MV-4-11 (cell line): ENCODE measurements at regions not wholly inside any gene's neighbourhood (a gene's known extent, or its start where the extent isn't known, plus 50 kb on each side); places are given as distances from the start of the nearest gene placed in this dataset.
"Not testable (repeated sequence)": the region's sequence is repeated elsewhere in the genome, so short reads cannot be mapped to it uniquely, and the experiment has no call there.

ENCODE experiments used
- DNase-seq: peaks from one replicate; lab custom pipeline; 2025; lab: John Stamatoyannopoulos, UW

DNA sequence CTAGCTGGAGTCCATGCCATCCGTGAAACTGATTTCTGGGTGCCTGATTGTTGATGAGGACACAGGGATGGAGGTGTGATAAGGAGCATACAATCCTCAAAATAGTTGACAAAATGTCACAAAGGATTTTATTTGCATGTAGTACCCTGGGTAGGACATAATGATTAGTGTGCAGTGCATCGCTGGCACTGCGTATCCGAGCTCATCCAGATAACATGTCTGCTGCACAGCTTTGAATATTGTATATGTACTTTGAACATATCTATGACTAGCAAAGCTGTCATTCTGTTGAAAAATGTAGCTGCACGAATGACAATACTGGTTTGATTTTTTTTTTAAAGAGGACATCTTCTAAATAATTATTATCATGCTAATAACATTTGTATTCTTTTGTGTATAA is 529.7 kb upstream of the FANCL start:
- no peak for DNase-seq

DNA sequence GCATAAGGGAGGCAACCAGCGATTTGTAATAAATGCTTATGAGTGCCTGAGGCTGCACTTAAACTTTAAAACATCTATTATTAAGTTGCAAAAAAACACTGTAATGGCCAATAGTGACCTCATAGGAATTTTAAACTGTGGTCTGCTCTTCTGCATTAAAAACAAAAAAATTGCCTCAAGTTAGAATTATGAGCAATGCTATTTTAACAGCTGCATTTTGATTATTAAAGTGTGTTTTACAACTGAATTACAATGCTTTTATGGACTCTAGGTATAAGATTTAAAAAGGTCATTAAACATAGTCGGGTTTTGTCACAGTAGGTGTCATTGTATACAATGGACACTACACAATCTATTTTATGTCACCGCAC is 528.7 kb upstream of the FANCL start:
- no peak for DNase-seq

DNA sequence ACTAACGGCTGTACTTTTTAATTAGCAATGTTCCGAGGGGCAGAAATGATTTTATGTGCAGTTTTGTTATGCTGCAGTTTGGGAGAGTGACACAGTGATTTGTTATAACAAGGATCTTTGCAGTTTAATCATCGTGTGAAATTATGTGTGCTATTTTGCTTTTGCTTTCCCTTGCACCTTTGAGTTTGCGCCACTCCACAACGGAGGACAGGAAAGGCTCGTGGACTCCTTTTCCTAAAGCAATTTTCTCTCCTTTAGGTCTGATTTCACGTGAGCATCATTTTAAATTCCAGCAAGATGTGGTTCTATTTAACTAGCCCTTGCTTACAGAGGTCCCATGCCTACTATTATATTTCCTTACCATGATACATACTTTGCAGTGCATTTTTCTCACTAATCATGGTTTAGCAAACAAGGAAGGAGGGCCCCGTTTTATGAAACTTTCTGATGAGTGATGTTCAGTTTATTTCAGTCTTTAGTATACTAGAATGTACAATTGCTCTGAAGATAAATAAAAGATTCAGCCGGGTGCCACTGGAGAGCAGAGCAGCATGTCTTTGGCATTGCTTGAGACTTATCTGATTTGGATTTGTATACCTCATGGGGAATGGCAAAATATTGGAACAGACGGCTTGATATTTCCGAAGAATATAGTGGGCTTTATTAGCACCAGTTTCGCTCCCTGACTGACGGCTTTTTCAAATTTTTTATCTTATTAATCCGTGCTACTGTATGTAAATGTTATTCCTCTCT is 528.2 kb upstream of the FANCL start:
- DNase-seq: no peak

DNA sequence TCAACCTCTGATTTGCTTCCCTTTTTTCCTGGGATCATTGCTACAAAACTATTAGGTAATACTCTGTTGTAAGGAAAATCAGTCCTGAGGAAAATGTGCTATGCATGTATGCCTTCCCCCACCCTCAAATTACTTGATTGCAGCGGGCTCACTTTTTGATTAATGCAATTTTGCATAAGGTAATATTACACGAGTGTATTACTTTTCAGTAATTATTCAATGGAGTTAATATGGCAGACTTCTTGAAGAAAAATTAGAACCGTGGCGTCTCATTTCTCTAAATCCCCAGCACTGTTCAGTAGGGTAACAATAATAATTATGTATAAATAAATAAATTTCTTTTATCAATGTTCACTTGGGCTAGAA is 527.6 kb upstream of the FANCL start:
- no peak for DNase-seq

DNA sequence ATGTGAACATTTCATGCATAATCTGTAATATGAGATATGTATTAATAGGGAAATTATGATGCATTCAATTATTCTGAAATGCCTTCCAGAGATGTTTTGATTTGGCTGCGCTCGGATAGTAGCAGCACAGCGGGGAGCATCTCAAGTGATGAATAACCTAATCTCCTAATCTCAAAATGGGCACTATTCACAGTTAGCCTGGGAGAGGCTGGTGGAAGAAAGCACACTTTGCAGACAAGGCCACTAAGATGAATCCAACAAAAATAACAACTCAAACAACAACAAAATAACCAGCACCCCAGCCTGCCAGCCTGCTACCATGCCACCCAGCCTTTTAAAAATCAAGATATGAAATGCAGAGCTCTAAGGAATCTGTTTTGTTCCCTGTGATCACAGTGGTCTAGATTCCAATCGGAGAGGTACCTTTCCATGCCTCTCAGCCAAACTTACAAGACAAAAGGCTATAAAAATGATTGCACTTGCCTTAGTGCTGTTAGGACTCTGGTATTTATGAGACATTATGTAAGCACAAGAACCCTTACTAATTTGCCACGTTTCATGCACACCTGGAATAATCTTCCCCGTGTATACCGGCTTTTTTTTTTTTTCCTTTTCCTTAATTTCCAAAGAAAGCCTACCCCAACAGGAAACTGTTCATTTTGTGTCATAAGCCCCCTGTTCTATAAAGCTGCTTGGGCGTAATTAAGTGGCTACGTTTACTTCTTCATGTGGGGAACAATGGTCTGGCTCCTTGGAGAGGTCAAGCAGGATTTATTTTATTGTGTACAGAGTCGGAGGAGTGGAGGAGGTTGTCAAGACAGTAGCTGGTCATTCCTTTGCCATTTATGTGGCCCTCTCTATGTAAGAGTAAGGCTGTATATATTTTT is 526.9 kb upstream of the FANCL start:
- DNase-seq: no peak

DNA sequence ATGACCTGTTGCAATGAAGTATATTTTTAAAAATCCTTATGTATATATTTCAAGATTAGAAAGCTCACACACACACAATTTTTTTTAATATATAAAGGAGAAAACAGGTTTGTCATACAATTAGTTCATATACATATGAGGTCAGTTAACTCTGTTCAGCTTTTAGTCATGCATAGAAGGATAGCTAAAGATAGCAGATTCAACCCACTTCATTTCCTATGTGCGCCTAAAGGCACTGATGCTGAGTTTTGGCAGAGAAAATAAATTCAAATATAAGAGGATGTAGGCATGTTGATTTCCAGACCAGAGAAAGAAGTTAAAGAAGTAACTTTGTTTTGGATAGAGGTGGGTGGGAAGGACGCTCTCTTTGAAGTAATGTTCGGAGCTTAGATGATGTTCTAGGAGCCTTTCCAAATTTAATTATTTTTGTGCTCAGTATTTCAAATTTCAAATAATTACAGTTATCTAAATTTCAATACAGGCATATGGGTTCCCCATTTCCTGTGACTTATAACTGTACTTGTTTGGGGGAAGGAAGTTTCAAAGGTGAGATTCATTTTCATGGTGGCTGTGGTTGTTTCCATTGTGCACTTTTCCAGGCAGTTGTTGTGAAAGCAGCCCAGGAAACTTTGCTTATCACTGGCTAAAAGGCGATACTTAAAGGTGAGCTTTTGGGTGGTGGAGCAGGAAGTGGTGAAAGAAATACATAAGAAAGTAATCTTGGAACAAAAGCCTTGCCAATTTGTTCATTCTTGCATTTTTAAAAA is 523.4 kb upstream of the FANCL start:
- no peak for DNase-seq

DNA sequence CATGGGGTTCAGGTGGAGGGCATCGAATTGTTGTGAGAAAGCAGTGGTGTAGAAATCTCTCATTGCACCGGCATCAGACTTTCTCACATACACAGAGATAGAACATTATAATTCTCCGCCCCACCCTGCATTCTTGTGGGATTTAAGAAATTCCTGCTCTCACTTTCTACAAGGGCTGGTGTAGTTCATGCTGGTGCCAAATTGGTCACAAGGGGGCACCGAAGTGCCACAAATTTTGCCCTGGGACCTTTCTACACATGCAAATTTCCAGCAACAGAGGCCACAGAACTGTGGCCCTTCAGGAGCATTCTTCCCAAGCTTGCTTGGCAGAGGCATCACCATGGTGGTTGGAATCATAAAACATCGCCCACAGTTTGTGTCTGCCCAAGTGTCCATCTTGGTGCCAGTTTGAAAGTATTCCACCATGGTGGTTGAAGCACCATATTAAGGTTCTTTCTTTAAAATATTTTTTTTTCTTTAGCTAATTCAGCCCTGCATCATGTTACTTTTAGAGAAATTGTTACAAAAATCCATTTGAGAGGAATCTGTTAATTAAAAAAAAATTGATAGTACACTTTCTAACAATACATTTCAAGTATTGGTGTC is 521.2 kb upstream of the FANCL start:
- peak; percentile 67 for DNase-seq

DNA sequence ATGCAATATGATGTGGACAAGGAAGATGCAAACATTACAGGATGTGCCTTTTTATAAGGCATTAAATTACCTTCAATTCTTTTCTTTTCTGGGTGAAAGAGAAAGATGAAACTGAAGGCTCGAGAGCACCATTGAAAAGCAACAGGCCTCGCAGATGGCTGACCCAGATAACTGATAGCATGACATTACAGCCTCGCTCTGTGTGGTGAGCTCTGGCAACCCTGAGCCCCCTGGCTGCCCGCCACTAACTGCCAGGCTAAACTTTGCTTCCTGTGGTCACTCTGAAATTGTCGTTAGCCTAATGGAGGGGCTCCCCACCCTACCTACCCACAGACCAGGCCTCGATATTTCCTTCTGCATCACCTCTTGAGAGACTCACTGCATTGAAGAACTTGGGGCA is 516.8 kb upstream of the FANCL start:
- peak; percentile 25 for DNase-seq

DNA sequence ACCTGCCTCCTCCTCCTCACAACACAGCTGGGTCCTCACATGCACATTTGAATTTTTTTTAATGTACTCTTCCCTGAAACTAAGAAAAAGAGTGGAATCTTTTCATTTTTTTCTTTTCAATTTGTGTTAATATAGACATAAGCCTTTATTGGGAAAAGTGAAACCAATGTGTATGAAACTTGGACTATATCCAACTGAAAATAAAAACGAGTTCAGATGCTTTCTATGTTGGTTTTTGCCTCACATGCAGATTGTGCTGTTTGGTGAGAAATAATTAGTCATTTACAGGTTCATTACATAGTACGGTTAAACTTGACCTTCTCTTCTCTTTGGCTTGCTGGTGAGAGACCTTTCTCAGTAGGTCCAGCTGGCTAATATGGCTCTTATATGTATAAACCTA is 515.2 kb upstream of the FANCL start:
- DNase-seq: no peak

DNA sequence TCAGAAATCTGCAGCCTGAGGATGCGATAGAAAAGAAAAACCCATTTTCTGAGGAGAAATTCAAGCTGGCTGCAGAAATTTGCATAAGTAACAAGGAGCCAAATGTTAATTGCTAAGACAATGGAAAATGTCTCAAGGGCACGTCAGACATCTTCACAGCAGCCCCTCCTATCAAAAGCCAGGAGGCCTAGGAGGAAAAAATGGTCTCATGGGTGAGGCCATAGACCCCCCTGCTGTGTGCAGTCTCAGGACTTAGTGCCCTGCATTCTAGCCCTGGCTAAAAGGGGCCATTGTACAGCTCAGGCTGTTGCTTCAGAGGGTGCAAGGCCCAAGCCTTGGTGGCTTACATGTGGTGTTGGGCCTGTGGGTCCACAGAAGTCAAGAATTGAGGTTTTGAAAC is 511.4 kb upstream of the FANCL start:
- not testable (repeated sequence) for DNase-seq

DNA sequence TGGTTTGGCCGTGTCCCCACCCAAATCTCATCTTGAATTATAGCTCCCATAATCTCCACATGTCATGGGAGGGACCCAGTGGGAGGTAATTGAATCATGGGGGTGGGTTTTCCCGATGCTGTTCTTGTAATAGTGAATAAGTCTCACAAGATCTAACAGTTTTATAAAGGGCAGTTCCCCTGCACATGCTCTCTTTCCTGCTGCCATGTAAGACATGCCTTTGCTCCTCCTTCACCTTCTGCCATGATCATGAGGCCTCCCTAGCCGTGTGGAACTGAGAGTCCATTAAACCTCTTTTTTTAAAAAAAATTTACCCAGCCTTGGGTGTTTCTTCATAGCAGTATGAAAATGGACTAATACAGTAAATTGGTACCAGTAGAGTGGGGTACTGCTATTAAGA is 510.6 kb upstream of the FANCL start:
- DNase-seq: not testable (repeated sequence)

DNA sequence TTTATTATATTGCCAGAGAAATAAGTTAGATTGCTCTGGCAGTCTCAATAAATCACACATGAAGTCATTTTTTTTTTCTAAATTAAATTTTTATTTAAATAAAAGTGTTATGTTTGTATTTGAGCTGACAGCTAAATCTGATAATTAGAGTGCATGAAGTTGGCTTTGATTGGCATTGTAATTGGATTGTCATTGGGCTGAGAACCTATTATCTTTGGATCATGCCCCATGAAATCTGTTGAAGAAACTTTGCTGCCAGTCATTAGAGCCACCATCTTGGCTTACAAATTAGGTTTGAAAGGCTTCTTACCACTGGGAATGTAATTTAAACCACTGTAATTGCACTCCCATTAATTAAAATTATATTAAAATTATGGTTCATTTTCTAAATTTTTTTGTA is 507.9 kb upstream of the FANCL start:
- no peak for DNase-seq

DNA sequence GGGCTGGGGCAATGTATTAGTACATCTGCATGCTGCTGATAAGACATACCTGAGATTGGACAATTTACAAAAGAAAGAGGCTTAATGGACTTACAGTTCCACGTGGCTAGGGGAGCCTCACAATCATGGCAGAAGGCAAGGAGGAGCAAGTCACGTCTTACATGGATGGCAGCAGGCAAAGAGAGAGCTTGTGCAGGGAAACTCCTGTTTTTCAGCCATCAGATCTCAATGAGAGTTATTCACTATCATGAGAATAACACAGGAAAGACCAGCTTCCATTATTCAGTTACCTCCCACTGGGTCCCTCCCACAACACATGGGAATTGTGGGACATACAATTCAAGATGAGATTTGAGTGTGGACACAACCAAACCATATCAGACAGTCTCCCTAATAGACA is 504.2 kb upstream of the FANCL start:
- not testable (repeated sequence) for DNase-seq

DNA sequence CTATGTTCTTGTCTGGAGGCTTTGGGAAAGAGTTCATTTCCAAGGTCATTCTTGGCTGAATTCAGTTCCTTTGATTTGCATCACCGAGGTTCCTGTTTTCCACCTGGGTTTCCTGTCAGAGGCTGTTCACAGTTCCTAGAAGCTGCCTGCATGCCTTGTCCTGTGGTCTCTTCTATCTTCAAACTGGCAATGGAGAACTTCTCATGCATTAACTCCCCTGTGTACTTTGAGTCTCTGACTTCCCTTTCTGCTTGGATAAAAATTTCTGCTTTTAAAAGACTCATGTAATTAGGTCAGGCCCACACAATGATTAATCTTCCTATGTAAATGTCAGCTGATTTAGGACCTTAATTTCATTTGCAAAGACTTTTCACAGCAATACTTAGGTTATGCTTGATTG is 499.3 kb upstream of the FANCL start:
- peak; percentile 63 for DNase-seq

DNA sequence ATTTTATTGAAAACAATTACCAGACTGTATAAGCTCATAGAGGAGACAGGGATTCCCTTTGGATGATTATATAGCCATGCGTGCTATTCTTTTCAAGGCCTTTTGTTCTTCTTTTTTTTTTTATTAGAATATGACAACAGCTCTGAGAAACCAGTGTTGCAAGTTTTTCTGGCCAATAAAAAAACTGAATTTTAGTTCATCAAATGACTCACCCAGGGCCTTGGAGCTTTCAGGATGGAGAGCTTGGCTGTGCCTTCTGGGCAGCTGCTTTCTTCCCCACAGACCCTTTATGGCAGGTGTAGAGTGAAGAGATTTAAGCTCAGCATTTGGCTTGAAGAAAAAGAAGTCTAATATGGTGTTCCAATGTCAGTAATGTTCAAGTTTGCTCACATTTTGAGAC is 497.9 kb upstream of the FANCL start:
- DNase-seq: peak; percentile 50

DNA sequence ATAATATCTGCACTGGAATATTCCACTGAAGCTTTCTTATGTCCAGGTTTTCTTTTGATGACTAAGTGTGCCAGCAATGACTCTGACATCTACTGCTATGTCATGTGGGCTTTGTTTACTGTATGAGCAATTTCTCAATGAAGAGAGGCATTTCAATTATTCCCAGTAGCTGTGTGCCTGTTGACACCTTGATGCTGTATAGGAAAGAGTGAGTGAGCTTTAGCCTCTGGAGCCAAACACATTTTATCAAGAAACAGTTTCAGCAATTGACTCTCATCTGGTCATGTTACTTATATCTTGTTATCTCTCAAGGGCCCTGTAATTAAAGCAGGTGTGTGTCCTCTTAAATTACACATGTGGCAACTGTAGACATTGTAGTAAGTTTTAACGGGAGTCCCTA is 493.2 kb upstream of the FANCL start:
- no peak for DNase-seq

DNA sequence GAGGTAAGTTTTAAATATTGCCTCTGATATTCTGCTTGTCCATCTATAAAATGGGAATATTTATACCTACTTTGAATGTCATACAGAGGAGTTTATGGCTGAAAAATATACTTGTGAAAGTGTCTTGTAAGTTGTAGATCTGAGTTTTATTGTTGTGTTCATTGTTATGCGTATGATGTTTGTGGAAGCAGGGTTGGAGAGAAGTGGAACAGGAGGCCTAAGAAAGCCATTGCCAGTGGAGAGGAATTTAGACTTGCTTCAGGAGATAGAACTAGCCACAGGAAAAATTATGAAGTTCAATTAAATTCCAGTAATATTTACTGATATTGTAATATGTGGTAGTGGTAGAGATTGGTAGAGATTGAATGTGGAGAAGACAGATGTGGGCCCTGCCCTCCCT is 491.9 kb upstream of the FANCL start:
- no peak for DNase-seq

DNA sequence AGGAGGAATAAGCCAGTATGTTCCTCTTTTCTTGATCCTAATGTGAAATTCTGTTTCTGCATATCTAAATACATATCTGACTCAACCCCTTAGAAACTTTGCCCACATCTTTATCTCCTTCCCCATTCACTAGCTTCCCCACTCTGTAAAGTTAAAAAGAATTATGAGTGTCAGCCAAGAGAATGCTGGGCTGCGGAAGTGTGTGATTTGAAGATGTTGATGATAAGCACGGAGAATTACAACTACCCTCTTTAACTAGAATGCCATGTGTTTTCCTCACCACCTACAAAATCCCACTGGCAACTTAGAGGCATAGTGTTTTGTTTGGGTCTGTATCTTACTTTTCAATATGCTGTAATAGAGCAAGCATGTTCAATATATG is 490.4 kb upstream of the FANCL start:
- DNase-seq: peak; percentile 98

DNA sequence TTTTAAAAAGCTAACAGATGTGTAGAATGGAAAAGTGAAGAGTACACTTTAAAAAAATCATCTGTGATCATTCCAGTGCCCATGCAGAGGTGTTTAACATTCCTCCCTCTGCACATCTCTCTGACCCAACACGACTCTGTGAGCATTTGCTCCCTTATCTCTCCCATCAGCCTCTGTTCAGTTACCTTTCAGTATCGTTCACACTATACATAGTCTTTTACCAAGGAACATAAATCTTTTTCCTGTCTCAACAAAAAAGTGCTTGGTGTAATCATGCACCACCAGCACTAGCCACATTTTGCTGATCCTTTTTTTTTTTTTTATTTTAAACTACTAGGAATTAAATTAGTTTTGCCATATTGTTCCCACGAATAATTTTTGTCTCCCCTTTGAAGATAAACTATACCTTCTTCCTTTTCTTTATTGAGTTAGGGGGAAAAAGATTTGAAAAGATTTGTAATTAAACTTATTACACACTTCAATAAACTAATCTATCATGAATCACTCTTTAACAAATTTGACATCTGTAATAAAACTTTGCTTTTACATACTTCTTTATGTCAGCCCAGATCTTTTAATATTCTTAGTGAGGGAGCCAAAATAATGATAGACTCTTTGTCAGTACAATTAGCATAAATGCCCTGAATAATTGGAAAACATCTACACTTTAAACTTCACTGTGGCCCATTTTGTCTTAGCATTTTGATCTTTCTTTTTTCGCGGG is 489.8 kb upstream of the FANCL start:
- peak; percentile 9 for DNase-seq

DNA sequence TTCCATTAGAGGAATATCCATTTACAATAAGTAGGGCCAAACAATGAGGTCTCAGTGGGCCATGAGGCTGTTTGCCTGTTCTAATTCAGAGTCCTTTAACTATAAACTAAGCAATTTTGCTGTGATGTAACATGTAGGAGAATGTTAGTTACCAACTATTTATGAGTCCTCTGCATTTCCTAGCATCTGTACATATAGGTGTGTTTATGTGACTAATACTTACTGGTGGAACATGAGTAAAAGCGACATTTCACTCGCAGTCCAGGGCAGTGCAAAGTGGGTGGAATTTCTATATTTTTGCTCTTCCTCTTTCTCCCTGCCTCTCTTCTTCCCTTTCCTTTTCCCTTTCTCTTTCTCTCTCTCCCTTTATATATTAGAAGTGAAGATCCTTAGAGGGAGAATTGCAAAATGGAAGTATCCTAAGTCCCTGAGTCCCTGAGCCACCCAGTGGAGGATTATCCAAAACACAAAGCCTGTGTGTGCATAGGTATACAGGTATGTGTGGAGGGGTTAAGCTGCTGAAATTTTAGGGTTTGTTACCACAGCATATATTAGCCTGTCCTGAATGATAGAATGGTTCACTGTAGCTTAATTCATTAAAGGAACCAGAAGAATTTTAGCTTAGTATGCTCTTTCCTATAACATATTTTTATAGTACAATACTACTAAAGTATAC is 487.0 kb upstream of the FANCL start:
- peak; percentile 7 for DNase-seq

DNA sequence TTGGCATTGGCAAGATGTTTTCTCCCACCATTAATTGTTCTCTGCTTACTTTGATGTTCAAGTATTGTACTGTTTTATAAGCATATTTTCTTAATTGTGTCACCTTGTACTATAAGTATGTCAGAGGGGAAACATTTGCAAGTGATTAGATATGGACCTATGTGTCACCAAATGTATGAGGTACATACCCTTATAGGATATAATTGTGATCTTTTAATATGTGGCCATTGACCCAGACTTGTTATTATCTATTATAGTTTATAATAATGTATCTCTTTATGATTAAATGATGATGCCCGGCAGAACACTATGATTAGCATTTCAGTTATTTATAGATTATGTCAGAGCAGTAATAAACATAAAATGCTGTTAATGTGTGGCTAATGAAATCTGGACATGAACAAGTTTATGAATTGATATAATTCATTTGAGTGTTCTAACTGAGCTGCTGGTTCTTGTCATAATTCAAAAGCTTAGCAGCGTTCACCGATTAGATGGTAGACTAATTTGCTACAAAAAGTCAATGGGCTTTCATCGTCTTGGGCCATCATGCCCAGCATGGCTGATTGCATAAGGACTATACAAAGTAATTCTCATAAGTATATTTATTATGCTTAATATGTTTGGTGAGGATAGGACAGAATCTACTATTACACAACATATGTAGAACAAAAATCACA is 480.9 kb upstream of the FANCL start:
- no peak for DNase-seq
